ENCODE measurements at regions not wholly inside any gene's neighbourhood (a gene's known extent, or its start where the extent isn't known, plus 50 kb on each side); places are given as distances from the start of the nearest gene placed in this dataset.
"Not testable (repeated sequence)": the region's sequence is repeated elsewhere in the genome, so short reads cannot be mapped to it uniquely, and the experiment has no call there.

DNA sequence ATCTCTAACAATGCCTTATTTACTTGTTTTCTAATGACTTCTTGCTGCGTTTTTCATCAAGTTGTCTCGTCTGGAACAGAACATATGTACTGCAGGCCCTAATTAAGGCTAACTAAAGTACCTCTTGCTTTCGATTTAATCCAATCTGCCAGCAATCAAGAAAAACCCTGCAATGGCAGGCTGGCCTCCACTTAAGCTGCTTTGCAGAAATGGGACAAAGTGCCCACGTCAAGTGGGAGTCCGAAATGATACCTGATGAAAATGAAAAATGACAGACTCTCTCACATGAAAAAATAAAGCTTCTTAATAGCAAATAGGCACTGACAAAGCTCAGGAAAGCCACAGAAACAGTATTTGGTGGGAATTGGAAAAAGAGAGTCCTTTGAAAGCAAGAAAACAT is 1454.7 kb downstream of the FAM181B start:
- DNase-seq (ENCODE audit: low spot score): no peak

GRCh38 chr11:81270686-81271085 is 1463.0 kb downstream of the FAM181B start:
- no peak for DNase-seq (ENCODE audit: low spot score)

DNA sequence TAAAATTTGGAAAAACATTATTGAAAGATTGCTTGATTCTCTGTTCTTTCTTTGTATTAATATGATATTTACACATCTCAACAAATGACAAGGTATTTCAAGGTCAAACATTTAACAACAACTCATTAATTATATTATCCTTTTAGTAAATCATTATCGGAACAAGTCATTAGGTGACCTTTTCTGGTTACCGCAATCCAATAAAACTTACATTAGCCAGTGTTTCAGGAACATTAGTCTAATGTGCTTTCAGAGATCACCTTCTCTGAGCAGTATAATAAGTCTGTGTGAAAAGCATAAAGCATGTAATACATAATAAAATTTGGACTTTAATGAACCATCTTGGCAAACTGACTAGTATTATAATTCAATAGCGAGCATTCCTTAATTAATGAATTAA is 1466.4 kb downstream of the FAM181B start:
- DNase-seq (ENCODE audit: low spot score): no peak

DNA sequence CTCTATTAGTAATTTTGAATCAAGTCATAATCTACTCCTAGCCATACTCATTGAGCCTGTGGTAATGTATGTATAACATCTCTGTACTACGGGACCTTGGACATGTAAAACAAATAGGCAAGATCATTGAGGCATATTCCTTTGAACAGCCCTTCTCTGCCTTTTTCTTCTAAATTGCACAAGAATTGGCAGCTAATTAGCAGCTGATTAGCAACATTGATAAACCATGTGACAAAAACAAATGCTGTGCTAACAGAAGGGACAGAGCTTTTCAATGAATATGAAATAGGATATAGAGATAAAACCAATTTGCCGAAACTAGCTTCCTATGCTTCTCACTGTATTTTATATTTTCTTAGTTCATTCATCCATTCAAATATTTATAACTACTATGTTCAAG is 1474.2 kb downstream of the FAM181B start:
- DNase-seq (ENCODE audit: low spot score): no peak

DNA sequence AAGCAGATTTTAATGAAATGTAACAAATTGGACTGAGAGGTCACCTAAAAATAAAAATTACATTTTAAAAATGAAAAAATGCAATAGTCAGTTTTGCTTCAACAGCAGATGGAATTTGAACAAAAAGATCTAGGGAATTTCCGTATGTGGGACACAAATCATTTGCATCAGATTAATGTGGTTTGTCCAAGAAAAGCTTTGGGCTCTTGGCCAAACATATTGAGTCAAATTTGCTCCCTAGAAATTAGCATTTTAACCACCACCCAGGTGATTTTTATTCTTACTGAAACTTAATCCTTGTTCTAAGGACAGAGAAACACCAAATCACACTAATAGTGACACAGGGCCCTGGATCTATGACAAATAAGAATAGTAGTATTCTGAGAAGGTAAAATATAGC is 1477.8 kb downstream of the FAM181B start:
- no peak for DNase-seq (ENCODE audit: low spot score)

DNA sequence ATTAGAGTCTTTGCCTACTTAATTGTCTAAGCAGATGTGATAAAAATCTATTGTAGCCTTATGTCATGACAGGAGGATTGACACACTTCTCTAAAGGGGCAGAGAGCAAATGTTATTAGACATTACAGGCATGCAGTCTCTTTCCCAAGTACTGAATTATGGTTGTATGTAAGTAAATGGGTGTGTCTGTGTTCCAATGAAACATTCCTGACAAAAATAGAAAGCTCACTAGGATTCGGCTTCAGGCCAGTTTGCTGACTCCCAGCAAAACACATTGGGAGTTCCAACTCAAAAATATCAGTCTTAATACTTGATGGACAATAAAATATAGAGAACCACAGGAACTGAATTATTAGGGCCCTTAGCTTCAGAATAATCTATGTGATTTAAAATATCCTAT is 1480.4 kb downstream of the FAM181B start:
- DNase-seq (ENCODE audit: low spot score): no peak

- DNase-seq (ENCODE audit: low spot score): no peak
Measured at GRCh38 chr11:81246941-81247340, 1486.7 kb downstream of the FAM181B start.

DNA sequence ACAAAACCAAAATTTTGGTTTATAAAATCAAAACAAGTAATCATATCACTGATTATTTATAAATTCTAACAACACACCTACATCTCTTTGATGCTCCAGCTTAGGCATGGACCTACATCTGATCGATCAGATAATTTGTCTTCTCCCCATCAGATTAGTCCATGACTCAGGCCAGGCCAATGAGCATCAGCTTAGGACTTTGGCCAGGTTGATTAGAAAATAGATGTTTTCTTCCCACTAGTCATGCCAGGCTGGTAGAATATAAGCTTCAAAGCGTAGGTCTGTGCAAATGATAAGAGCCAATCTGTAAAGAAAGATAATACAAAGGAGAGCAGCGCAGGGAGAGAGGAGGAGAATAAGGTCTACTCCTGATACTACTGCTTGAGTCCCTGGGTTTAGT is 1487.9 kb downstream of the FAM181B start:
- DNase-seq (ENCODE audit: low spot score): no peak

- DNase-seq (ENCODE audit: low spot score): no peak
Measured at GRCh38 chr11:81241672-81242275, 1491.9 kb downstream of the FAM181B start.

GRCh38 chr11:81237139-81237538 is 1496.5 kb downstream of the FAM181B start:
- DNase-seq (ENCODE audit: low spot score): peak; percentile 30

- DNase-seq (ENCODE audit: low spot score): not testable (repeated sequence)
Measured at GRCh38 chr11:81227409-81227808, 1506.3 kb downstream of the FAM181B start.

GRCh38 chr11:81224396-81224795 is 1509.3 kb downstream of the FAM181B start:
- DNase-seq (ENCODE audit: low spot score): no peak

GRCh38 chr11:81222491-81222890 is 1511.2 kb downstream of the FAM181B start:
- DNase-seq (ENCODE audit: low spot score): no peak

- no peak for DNase-seq (ENCODE audit: low spot score)
Measured at GRCh38 chr11:81220146-81220895, 1513.3 kb downstream of the FAM181B start.

GRCh38 chr11:81219661-81220060 is 1514.0 kb downstream of the FAM181B start:
- DNase-seq (ENCODE audit: low spot score): peak; percentile 33

DNA sequence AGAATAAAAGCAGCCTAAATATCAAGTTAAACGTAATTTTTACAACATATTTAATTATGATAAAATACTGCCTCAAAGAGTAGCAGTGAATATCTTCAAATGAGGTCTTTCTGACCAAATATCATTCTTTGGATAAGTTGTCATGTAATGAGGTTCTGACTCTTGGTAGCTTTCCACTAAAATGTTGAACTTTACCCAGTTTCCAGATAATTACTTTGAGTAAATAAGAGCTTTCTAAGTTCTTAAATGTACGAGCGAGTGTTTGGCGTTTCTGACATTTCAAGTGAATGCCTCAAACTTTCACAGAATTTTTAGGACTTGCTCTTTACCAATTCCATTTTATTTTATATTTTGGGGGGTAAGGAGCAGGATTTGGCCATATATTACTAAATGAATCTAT is 1515.2 kb downstream of the FAM181B start:
- DNase-seq (ENCODE audit: low spot score): no peak

GRCh38 chr11:81211050-81211449 is 1522.6 kb downstream of the FAM181B start:
- no peak for DNase-seq (ENCODE audit: low spot score)

- DNase-seq (ENCODE audit: low spot score): no peak
Measured at GRCh38 chr11:81207421-81208054, 1526.1 kb downstream of the FAM181B start.

GRCh38 chr11:81203876-81204275 is 1529.8 kb downstream of the FAM181B start:
- no peak for DNase-seq (ENCODE audit: low spot score)

GRCh38 chr11:81197396-81197795 is 1536.3 kb downstream of the FAM181B start:
- DNase-seq (ENCODE audit: low spot score): no peak

DNA sequence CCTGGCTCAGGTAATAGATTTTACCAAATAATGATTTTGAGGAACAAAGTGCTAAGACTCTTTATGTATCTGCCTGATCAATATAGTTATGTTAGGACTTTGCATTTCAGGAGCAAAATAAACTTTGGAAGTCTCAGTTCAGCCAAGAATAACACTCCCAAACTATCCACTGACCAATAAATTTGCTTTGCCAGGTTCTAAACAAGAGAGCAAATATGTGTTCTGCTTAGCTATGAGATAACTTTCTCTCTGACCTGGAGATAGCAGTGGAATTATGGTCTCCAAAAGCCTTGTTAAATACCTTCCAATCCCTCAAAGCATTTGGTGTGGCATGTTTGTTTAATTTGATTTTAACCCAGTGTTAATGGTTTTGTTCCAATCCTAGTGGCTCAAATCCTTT is 1541.1 kb downstream of the FAM181B start:
- no peak for DNase-seq (ENCODE audit: low spot score)

GRCh38 chr11:81190546-81190945 is 1543.1 kb downstream of the FAM181B start:
- DNase-seq (ENCODE audit: low spot score): no peak

DNA sequence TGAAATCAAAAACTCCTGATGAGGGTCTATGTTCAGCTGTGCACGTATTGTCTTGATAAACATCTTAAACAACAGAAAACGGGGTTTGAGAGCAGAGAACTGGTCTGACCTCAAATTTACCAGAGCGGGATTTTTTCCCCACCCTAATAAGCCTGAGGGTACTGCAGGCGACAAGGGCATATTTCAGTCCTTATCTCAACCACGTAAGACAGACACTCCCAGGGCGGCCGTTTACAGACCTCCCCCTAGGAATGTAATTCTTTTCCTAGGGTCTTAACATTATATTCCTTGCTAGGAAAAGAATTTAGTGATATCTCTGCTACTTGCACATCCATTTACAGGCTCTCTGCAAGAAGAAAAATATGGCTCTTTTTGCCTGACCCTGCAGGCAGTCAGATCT is 1546.6 kb downstream of the FAM181B start:
- DNase-seq (ENCODE audit: low spot score): not testable (repeated sequence)

Measured in putamen (tissue), 1 donor.